ENCODE measurements at regions not wholly inside any gene's neighbourhood (a gene's known extent, or its start where the extent isn't known, plus 50 kb on each side); places are given as distances from the start of the nearest gene placed in this dataset.
A peak's percentile ranks its signal among the peaks of the same experiment; 100 is the strongest.
"Not testable (repeated sequence)": the region's sequence is repeated elsewhere in the genome, so short reads cannot be mapped to it uniquely, and the experiment has no call there.

DNA sequence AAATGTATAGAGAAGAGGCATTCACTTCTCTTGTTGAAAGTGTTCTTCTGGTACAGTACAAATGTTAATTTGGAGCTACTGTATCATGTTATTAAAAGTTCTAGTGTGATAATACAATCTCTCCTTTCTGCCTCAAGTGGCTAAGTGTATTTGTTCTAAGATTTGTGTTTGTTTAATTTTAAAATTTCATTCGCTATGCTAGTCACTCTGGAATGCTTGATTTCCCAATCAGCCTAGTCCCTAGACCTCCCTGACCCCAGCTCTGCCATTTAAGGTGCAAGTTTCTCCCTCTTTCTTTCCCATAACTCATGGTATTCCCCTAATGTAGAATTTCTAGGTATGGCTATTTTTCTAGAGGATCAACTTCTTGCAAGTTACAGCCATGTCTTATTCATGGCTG is 817.4 kb downstream of the STIM2 start:
- DNase-seq, result no peak

GRCh38 chr4:27684610-27685011 is 824.0 kb downstream of the STIM2 start:
- DNase-seq, result peak in 1 of 2 experiments; percentile 19

GRCh38 chr4:27685091-27685490 is 824.5 kb downstream of the STIM2 start:
- DNase-seq, result no peak

DNA sequence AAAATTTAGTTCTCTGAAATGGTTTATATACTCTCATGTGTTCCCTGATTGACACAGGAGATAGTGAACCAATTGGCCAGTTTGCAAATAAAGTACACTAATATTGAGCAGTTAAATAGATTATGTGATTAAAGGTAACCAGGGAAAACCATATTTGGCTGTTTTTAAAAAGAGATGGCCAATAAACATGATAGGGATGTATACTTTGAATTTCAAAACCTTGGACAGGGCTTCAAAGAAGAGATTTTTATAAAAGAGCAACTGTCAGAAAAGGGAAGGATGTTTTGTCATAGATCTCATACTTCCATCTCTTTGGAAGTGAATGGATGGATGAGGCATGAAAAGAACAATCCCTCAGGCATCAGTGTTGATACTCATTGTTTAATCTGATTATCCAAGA is 825.3 kb downstream of the STIM2 start:
- DNase-seq, result no peak

- DNase-seq, result no peak
Observed at GRCh38 chr4:27692158-27692557, 831.5 kb downstream of the STIM2 start.

GRCh38 chr4:27692868-27693634 is 832.4 kb downstream of the STIM2 start:
- no peak for DNase-seq

DNA sequence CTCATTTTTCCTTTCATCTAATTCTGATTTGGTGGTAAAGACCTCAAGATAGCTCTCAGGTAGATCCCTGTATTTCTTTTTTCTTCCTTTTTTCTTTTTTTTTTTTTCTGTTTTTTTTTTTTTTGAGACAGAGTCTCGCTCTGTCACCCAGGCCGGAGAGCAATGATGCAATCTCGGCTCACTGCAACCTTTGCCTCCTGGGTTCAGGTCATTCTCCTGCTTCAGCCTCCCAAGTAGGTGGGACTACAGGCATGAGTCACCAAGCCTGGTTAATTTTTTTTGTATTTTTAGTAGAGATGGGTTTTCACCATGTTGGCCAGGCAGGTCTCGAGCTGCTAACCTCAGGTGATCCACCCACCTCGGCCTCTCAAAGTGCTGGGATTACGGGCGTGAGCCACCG is 835.6 kb downstream of the STIM2 start:
- DNase-seq, result not testable (repeated sequence)

DNA sequence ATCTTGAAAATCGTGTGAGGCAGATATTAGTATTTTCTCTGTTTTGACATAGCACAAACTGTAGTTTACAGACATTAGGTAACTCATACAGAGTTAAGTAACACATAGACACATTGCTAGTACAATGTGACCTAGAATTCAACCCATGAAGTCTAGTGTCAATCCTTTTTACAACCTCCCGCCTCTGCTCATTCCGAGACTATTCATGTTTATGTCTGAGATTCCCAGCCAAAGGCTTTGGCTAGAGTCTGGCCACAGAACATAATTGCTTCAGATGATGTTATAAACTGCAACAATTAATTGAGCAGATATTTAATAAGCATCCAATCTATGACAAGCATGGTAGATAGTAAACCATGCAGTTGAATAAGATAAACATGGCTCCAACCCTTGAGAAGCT is 841.0 kb downstream of the STIM2 start:
- DNase-seq, result no peak

DNA sequence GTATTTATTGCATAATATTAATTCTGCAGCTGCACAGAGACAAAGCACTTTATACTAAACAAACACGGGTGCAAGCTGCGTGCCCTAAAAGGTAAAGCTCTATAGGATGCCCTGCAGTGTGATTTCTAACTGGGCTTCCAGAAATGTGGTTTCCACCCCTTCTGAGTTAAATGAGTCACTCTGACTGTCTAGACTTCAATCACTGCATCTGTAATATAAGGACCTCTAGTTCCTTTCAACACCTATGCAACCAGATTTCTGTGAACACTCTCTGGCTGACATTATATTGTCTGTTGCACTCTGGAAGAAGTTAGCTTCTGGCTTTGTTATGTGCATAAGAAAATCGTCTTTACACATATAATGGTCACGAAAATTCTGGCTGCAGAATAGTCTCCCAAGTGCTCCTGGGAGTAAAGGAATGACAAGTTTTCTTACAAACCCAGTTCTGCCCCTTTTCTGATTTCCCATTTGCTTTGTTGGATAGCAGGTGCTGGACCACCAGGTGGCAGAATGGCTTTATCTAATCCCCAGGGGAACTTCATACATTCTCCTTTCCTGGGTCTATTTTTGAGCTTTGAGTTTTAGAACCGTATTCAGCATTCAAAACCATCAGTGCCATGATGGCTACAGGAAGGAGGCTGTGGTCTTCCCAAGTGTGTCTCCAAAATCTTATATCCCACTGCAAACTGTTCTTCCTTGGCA is 842.2 kb downstream of the STIM2 start:
- no peak for DNase-seq

- no peak for DNase-seq
Observed at GRCh38 chr4:27703771-27704170, 843.1 kb downstream of the STIM2 start.

GRCh38 chr4:27711041-27711440 is 850.4 kb downstream of the STIM2 start:
- DNase-seq, result no peak

DNA sequence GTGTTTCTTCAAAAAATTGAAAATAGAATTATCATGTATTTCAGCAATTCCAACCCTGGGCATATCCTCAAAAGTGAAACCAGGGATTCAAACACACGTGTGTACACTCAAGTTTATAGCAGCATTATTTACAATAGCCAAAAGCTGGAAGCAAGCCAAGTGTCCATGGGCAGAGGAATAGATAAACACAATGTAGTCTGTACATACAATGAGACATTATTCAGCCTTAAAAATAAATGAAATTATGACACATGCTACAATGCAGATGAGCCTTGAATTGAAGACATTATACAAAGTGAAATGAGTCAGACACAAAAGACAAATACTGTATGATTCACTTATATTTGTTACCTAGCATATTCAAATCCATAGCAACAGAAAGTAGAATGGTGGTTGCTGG is 853.4 kb downstream of the STIM2 start:
- no peak for DNase-seq

GRCh38 chr4:27716693-27717430 is 856.2 kb downstream of the STIM2 start:
- no peak for DNase-seq

DNA sequence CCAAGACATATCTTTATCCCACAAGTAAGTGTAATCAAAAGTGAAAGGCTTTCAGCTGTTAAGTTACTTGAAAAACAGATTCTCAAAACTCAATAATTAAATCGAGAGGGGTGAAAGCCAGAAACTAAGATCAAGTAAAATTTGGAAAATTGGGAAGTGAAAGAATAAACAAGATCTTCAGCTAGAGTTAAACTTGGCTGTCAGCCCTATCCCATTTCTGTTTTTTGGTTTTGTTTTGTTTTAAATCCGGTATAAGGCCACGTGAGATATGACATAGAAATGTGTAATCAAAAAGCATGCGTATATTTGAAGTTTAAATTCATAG is 856.8 kb downstream of the STIM2 start:
- no peak for DNase-seq

GRCh38 chr4:27720010-27720766 is 859.5 kb downstream of the STIM2 start:
- DNase-seq, result no peak

- no peak for DNase-seq
Observed at GRCh38 chr4:27721193-27721592, 860.6 kb downstream of the STIM2 start.

GRCh38 chr4:27728892-27729291 is 868.3 kb downstream of the STIM2 start:
- no peak for DNase-seq

- no peak for DNase-seq
Observed at GRCh38 chr4:27742816-27743215, 882.2 kb downstream of the STIM2 start.

DNA sequence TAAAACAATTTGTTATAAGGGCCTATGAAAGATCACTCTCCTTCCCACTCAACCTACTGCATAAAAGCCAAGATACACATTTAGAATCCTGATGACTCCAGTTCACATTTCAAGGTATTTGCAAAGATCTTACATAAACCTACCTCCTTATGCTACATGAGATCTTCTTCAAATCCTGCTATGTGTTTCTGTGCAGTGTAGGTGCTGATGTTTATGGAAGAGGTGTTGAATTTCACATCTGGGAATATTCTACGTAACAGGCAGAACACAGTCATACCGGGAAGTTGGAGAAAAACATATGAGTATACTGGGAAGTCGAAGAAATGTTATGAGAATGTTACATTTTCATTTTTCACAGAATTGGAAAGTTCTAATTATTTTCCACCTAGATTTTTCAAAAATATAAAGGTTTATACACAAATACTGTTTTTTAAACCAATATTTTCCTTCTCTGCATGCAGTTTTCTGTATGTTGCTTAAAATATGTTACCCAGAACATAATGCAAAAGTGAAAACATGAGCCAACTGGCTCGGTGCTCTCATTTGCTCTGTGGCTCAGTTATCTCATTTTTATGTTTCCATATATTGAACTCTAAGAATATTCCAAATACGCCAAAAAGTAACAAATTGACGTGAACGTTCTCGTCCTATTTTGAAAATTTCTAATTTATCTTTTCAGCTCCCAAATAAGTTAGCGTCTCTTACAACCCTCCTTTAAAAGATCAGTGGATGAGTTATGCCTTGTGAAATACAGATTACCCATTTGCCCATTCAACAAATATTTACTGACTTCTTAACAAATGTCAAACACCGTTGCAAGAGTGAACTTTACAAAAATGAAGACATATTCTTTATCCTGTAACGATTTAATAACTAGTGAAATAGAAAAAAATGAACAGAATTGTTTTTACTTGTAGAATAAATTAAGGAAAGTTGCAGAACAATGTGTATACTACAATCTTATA is 899.3 kb downstream of the STIM2 start:
- no peak for DNase-seq

- no peak for DNase-seq
Observed at GRCh38 chr4:27763830-27764525, 903.3 kb downstream of the STIM2 start.

DNA sequence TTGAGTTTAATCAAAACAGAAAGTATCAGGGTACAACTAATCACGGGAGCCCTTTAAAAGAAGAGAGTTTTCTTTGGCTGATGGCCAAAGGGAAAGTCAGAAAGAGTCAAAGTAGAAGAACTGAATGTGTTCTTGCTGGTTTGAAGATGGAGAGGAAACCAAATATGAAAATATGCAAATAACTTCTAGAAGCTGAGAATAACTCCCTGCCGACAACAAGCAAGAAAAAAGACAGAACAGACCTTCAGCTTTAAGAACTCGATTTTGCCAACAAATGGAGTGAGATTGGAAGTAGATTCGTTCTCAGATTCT is 903.8 kb downstream of the STIM2 start:
- DNase-seq, result no peak

DNA sequence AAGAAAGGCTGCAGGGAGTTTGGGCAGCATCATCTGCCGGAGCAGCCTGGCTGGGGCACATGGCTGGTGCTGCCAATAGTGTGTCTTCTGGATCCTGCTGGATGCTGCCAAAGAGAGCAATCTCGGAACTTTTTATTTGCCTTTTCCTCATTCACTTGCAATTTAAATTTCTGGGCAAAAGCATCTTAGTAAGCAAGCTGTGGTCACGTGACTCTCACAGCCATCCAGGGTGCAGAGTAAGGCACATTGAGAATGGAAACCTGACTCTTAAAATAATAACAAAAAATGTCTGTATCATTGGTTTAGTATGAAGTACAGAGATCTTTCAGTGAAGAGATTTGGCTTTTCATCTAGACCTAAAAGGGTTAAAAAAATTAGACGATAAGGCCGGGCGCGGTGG is 910.3 kb downstream of the STIM2 start:
- DNase-seq, result no peak
